Mesothelial cell of epicardium (in vitro differentiated cells): ENCODE measurements at regions not wholly inside any gene's neighbourhood (a gene's known extent, or its start where the extent isn't known, plus 50 kb on each side); places are given as distances from the start of the nearest gene placed in this dataset.

Experiments used
- DNase-seq, 2 experiments: peaks; one replicate each; pipeline ENCODE4 v3.0.0; 2021; ENCODE audit warnings: low spot score in 2 of 2; ENCODE audit not compliant: unreplicated experiment in 2 of 2
- H3K27ac Mint-ChIP-seq: 2 replicates; pipeline ENCODE4 v1.8.0; 2021; ENCODE audit warnings: mixed read lengths
- H3K27me3 Mint-ChIP-seq: 2 replicates; pipeline ENCODE4 v1.8.0; 2021; ENCODE audit warnings: low read depth, mixed read lengths
- H3K36me3 Mint-ChIP-seq: 2 replicates; pipeline ENCODE4 v1.8.0; 2021; ENCODE audit warnings: mixed read lengths
- H3K4me1 Mint-ChIP-seq: 2 replicates; pipeline ENCODE4 v1.8.0; 2021; ENCODE audit warnings: mixed read lengths
- H3K4me3 Mint-ChIP-seq: 2 replicates; pipeline ENCODE4 v1.8.0; 2021; ENCODE audit warnings: mild to moderate bottlenecking, moderate library complexity, mixed read lengths
- H3K9me3 Mint-ChIP-seq: 2 replicates; pipeline ENCODE4 v1.8.0; 2021; ENCODE audit warnings: mixed read lengths
- CTCF ChIP-seq: fragments of 200-600 bp; sonication (generic); IDR thresholded peaks from one replicate; pipeline ENCODE4 v1.5.0; 2021; ENCODE audit warnings: antibody characterized with exemption; ENCODE audit not compliant: unreplicated experiment

GRCh38 chr7:4416396-4417056 is 265.6 kb upstream of the FOXK1 start:
- no peak for DNase-seq

DNA sequence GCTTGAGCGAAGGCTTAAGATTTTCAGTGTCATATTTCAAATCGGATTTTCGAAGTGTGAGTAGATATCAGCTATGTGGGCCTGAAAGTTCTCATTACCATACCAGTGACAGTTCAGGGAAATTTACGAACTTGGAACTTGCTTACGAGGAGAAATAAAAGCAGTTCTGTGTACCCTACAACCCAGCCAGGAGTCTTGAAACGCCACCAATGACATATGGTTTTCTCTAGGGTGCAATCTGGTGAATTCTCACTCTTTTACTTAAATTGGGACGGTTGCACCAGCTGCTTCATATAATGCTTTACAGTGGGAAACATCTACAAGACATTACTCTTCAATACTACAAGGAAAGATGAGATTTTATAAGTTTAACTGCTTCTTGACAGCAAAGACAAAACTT is 253.6 kb upstream of the FOXK1 start:
- Mint-ChIP-seq H3K27me3 (no peaks in the 10 kb centered on the region), H3K9me3 (peaks cover 53% of the 10 kb centered on the region)

More at GRCh38 chr7:4416396-4417056, 265.6 kb upstream of the FOXK1 start:
- no peak overlapping the region for H3K27ac Mint-ChIP-seq
- TF ChIP-seq CTCF, result no peak
- H3K36me3 Mint-ChIP-seq, result peaks cover 1% of the 10 kb centered on the region
- H3K27me3 Mint-ChIP-seq, result no peaks in the 10 kb centered on the region
- peaks cover 67% of the 10 kb centered on the region for H3K9me3 Mint-ChIP-seq
- H3K4me1 Mint-ChIP-seq, result no peaks in the 10 kb centered on the region
- H3K4me3 Mint-ChIP-seq, result no peak overlapping the region

GRCh38 chr7:4430227-4430626 is 251.9 kb upstream of the FOXK1 start:
- Mint-ChIP-seq H3K4me1 (no peaks in the 10 kb centered on the region), H3K4me3 (no peak overlapping the region), H3K27me3 (no peaks in the 10 kb centered on the region), H3K27ac (no peak overlapping the region), H3K36me3 (no peaks in the 10 kb centered on the region), H3K9me3 (peaks cover 69% of the 10 kb centered on the region)
- TF ChIP-seq CTCF, result no peak
- DNase-seq, result no peak

More for the DNA sequence above, 253.6 kb upstream of the FOXK1 start:
- DNase-seq, result no peak
- TF ChIP-seq CTCF, result no peak
- Mint-ChIP-seq H3K4me1 (no peaks in the 10 kb centered on the region), H3K4me3 (no peak overlapping the region), H3K27ac (no peak overlapping the region), H3K36me3 (no peaks in the 10 kb centered on the region)

- Mint-ChIP-seq H3K36me3 (no peaks in the 10 kb centered on the region), H3K27ac (no peak overlapping the region), H3K9me3 (peaks cover 76% of the 10 kb centered on the region), H3K4me3 (no peak overlapping the region), H3K27me3 (no peaks in the 10 kb centered on the region), H3K4me1 (no peaks in the 10 kb centered on the region)
- TF ChIP-seq CTCF, result no peak
- no peak for DNase-seq
Measured at GRCh38 chr7:4434306-4434705, 247.8 kb upstream of the FOXK1 start.

DNA sequence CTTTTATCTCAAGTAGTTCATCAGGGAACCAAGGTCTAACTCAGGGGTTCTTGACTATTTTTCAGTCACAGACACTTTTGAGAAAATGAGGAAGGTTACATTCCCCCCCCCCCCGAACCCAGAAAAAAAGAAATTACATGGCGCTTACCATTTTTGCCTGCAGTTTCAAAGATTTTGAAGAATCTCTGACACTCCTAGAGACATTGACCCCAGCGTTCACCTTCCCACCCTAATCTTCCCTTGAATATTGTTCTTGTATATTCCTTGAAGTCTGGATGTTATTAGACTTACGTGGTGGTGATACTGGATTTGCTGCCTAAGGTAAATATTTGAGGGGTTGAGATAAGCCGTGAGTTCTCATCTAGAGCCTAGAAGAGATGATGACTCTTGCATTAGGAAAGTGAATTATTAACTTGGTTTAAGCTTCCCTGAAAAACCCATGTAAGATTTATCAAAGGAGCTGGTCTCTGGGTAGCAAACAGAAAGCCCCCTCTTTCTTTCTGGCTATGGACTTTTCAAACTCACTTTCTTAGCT is 245.7 kb upstream of the FOXK1 start:
- Mint-ChIP-seq H3K36me3 (no peaks in the 10 kb centered on the region), H3K4me3 (no peak overlapping the region), H3K27me3 (no peaks in the 10 kb centered on the region), H3K27ac (no peak overlapping the region), H3K9me3 (peaks cover 66% of the 10 kb centered on the region), H3K4me1 (no peaks in the 10 kb centered on the region)
- TF ChIP-seq CTCF, result no peak
- DNase-seq, result no peak
